ENCODE measurements at regions not wholly inside any gene's neighbourhood (a gene's known extent, or its start where the extent isn't known, plus 50 kb on each side); places are given as distances from the start of the nearest gene placed in this dataset.
"Not testable (repeated sequence)": the region's sequence is repeated elsewhere in the genome, so short reads cannot be mapped to it uniquely, and the experiment has no call there.

DNA sequence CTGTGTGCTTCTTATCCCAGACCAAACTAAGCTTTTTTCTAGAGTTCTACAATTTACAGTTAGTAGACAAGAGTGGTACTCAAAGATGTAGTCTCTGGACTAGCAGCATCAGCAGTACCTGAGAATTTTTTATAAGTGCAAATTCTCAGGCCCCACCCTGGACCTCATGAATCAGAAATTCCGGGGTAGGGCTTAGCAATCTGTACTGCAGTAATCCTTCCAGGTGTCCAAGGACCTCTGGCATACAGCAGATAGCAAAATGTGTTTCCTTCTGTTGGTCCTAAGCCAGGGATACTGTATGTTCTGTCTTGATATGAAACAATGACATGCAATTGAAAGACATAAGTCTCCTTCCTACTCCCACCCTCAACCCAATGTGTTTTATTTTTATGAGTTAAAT, 194.3 kb downstream of the MSX2 start:
- FAIRE-seq (no peak), DNase-seq (ENCODE audit: insufficient read length, low spot score) (no peak)
- TF ChIP-seq POLR2A (IDR thresholded peaks at IDR 0.05; ENCODE audit: low read depth, low read length): no peak

DNA sequence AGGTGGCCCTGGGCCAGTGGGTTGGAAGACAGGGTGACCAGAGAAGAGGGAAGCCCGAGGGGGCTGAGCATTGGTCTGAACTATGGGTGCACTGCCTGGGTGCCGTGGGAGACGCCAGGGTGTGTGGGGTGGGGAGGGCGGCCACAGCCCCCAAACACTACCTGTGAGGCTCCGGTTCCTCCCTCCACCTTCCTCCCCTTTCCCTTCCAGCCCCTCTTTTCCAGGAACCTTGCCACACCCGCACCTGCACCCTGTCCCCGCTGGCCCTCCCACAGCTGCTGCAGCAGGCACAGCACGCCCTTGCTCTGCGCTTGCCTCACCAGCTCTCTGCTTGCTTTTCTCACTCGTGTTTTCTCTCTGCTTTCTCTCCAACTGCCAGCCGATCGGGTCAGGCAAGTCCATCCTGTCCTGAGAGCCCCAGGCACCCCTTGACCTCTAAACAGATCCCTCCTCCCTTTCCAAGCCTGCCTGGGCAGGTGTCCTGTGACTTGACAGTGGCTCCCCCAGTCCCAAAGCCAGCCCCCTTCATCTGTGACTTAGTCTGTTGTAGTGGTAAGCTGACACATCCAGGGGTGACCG, 193.7 kb downstream of the MSX2 start:
- FAIRE-seq (no peak), DNase-seq (ENCODE audit: insufficient read length, low spot score) (no peak)
- no peak for TF ChIP-seq POLR2A (IDR thresholded peaks at IDR 0.05; ENCODE audit: low read depth, low read length)

DNA sequence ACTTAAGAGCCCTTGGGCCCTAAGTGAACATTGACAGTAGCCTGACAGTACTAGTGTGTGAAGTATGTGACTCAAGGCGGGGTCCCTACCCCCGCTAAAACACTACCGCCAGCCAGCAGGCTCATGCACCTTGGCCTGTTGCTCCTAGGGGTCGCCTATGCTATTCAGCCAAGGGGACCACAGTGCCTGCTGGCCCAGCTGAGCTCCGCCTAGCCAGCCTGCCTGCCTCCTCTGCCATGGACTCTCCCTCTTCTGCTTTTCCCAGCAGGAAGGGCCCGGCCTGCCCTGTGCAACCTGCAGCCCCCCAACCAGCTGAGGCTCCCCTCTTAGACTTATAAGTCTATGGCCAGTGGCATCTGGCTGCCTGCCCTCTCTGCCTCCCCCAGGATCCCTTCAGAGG, 193.1 kb downstream of the MSX2 start:
- not testable (repeated sequence) for DNase-seq (ENCODE audit: insufficient read length, low spot score); FAIRE-seq

DNA sequence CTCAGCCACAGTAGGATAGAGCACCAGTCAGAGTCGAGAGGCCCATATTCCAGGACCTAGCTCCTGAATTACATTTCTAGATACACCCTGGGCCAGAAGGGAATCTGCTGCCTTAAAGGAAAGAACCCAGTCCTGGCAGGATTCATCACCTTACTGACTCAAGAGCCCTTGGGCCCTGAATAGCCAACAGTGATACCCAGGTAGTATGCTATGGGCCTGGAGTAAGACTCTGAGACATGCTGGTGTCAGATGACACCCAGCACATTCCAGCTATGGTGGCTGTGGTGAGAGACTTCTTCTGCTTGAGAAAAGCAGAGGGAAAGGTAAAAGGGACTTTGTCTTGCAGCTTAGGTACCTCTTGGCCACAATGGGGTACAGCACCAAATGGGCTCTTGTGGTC, 192.5 kb downstream of the MSX2 start:
- not testable (repeated sequence) for FAIRE-seq

DNA sequence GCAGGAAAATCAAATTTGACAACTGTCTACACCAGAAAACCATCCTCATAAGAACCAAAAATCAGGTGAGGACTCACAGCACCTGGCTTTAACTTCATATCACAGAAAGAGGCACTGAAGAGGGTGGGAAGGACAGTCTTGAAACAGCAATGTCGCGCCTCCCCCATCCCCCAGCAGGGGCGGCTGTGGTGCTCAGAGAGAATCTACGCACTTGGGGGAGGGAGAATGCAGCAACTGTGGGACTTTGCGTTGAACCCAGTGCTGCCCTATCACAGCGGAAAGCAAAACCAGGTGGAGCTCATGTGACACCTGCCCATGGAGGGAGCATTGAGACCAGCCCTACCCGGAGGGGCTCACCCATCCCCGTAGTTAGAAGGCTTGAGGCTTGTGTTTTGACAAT, 191.8 kb downstream of the MSX2 start:
- TF ChIP-seq POLR2A (IDR thresholded peaks at IDR 0.05; ENCODE audit: low read depth, low read length): no peak
- DNase-seq (ENCODE audit: insufficient read length, low spot score) (no peak), FAIRE-seq (no peak)

More for the DNA sequence above, 192.5 kb downstream of the MSX2 start:
- not testable (repeated sequence) for DNase-seq (ENCODE audit: insufficient read length, low spot score)

DNA sequence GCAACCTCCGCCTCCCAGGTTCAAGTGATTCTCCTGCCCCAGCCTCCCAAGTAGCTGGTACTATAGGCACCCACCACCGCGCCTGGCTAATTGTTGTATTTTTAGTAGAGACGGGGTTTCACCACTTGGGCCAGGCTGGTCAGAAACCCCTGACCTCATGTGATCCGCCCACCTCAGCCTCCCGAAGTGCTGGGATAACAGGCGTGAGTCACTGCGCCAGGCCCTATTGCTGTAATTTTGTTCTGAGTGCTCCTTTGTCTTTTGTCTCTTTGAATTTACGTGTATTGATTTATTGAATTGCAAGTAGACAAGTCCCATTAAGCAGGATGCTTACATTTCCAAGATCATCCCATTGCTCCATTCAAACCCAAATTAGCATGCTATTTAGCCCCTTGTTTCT, 186.7 kb downstream of the MSX2 start:
- no peak for DNase-seq (ENCODE audit: insufficient read length, low spot score)

DNA sequence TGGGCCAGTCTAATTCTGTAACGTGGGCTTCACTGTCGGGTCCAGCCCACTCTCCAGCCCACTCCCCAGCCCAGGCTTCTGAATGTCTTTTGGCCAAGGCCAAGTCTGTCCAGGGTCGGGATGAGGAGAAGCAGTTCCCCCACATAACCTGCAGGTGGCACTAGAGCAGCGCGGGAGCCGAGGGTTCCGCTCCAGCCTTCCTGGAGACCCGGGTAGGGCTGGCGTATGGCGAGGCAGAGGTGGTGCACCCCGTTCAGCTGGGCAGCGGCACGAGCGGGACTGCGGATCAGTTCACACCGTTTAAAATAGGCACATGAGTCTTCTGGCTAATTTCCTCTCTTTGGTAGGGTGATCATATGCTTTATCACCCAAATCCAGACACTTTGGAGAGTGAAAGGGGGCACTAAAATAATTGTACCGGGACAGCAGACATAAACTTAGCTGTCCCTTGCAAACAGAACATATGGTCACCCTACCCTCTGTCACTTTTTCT, 185.9 kb downstream of the MSX2 start:
- peak; percentile 65 for DNase-seq (ENCODE audit: insufficient read length, low spot score)
- TF ChIP-seq POLR2A (IDR thresholded peaks at IDR 0.05; ENCODE audit: low read depth, low read length): no peak
- peak; percentile 20 for FAIRE-seq

More for the DNA sequence above, 186.7 kb downstream of the MSX2 start:
- no peak for FAIRE-seq
- TF ChIP-seq POLR2A (IDR thresholded peaks at IDR 0.05; ENCODE audit: low read depth, low read length): no peak

DNA sequence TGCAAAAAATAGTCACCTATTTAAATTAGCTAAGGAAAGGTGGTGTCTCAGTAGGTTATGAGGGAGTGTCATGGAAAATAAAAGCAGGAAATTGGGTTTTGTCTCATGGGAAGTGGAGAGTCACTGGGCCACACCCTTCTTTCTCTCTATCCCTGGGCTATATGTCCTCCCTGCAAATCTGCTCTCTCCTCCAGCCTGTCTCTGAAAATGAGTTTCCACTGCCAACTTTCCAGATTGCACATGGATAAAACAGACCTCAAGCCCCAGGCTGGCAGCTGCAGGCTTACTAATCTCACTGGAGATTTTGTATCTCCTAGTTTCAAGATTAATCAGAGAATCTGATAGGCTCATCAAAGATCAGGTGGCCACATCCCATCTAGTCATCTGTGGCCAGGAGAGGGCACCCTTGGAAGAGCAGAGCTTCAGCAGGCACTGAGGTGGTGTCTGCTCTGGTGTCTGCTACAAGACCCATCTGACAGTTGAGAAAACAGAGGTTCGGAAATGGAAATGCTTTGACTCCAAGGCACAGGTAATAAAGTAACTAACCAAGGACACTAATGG, 178.9 kb downstream of the MSX2 start:
- no peak for TF ChIP-seq POLR2A (IDR thresholded peaks at IDR 0.05; ENCODE audit: low read depth, low read length)
- no peak for DNase-seq (ENCODE audit: insufficient read length, low spot score)
- no peak for FAIRE-seq

DNA sequence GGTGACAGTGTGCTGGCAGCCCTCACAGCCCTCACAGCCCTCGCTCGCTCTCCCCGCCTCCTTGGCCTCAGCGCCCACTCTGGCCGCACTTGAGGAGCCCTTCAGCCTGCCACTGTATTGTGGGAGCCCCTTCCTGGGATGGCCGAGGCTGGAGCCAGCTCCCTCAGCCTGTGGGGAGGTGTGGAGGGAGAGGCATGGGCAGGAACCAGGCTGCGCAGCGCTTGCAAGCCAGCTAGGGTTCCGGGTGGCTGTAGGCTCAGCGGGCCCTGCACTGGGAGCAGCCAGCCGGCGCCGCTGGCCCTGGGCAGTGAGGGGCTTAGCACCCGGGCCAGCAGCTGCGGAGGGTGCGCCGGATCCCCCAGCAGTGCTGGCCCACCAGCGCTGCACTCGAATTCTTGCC, 177.0 kb downstream of the MSX2 start:
- FAIRE-seq: no peak
- no peak for TF ChIP-seq POLR2A (IDR thresholded peaks at IDR 0.05; ENCODE audit: low read depth, low read length)

DNA sequence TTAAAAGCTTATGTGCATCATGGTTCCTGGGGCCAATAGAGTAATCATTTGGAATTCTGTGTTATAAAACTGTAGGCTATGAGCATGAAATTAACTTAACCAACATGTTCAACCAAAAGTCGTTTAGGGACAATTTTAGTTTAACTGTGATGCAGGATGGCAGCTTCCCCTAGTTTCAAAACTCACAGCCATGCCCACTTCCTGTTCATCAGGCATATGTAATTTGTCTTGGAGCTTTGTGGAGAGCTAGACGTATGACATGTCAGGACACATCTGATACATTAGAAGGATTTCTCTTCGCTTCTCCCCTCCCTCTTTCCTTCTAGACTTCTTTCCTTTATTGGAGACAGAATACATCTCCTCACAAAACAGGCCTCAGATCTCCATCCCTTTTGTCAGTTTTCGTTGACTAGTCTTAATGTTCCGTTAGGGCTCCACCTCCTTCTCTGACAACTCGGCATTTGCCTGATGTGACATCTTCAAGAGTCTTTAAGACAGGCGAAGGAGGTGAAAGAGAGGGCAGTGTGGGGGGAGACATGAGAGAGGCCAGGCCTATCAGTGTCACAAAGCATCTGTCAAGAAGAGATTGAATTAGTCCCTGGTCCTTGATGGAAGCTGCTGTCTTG, 176.0 kb downstream of the MSX2 start:
- DNase-seq (ENCODE audit: insufficient read length, low spot score) (no peak), FAIRE-seq (no peak)
- TF ChIP-seq POLR2A (IDR thresholded peaks at IDR 0.05; ENCODE audit: low read depth, low read length): no peak

More for the DNA sequence above, 177.0 kb downstream of the MSX2 start:
- no peak for DNase-seq (ENCODE audit: insufficient read length, low spot score)

DNA sequence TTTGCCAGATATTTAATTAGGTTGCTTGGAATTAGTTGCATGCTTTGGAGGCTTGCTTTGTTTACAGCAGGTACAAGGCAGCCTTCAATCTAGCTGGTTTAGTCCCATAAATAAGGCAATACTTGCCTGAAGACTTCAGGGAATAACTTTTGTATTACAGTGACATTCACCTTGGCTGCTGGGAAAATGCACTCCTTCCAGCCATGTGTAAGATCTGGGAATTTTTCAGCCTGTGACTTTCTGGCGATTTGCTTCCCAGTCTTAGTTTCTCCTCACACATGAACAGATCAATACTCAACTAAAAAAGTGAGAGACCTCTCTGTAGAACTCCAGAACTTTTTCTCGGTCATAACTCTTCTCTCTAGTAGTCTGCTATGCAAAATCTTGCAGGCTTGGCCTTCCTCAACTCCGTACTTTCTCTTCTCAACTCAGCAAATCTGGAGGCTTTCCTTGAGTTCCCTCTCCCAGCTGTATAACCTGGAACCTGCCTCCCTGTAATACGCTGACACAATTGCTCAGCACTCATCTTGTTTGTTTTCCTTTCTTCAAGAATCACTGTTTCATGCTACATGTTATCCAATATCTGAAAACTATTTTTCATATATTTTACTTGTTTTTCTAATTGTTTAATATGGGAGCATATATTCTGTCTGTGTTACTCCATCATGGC, 173.0 kb downstream of the MSX2 start:
- DNase-seq (ENCODE audit: insufficient read length, low spot score) (no peak), FAIRE-seq (no peak)
- TF ChIP-seq POLR2A (IDR thresholded peaks at IDR 0.05; ENCODE audit: low read depth, low read length): no peak

DNA sequence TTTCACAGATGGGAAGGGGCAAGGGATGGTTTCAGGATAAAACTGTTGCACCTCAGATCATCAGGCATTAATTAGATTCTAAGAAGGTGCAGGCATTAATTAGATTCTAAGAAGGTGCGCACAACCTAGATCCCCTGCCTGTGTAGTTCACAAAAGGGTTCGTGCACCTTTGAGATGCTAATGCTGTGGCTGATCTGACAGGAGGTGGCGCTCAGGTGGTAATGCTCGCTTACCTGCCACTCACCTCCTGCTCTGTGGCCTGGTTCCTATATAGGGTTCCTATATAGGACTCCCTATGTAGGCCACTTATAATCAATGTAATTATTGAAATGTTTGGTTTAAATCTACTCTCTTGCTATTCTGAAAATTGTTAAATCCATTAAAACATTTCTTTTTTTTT, 171.0 kb downstream of the MSX2 start:
- DNase-seq (ENCODE audit: insufficient read length, low spot score) (no peak), FAIRE-seq (no peak)
- no peak for TF ChIP-seq POLR2A (IDR thresholded peaks at IDR 0.05; ENCODE audit: low read depth, low read length)

DNA sequence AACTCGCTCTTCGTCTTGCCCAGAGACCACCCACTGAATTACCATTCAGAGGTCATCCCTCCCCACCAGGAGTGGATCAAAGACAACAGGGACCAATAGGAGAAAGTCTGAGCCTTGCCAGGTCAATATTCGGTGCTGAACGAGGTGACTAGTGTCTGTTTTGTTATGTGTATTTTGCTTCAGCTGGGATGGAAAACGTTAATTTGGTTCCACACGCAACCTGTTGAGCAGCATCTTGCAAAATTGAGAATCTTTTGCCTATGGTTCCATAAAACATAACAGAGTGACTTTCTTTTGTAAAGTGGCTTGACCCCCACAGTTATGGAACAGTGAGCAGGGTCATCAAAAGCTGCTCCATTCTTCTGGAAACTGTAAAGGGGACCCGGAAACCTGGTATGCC, 168.4 kb downstream of the MSX2 start:
- FAIRE-seq (no peak), DNase-seq (ENCODE audit: insufficient read length, low spot score) (no peak)
- no peak for TF ChIP-seq POLR2A (IDR thresholded peaks at IDR 0.05; ENCODE audit: low read depth, low read length)

DNA sequence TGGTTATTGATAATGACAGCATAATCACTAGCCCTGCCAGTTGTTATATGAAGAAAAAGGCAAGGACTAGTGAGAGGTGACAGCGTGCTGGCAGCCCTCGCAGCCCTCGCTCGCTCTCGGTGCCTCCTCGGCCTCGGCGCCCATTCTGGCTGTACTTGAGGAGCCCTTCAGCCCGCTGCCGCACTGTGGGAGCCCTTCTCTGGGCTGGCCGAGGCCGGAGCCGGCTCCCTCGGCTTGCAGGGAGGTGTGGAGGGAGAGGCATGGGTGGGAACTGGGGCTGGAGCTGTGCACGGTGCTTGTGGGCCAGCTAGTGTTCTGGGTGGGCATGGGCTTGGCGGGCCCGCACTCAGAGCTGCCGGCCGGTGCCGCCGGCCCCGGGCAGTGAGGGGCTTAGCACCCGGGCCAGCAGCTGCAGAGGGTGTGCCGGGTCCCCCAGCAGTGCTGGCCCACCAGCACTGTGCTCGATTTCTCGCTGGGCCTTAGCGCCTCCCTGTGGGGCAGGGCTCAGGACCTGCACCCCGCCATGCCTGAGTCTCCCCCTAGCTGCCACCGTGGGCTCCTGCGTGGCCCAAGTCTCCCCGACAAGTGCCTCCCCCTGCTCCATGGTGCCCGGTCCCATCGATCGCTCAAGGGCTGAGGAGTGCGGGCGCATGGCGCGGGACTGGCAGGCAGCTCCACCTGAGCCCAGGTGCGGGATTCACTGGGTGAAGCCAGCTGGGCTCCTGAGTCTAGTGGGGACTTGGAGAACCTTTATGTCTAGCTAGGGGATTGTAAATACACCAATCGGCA, 156.2 kb downstream of the MSX2 start:
- DNase-seq (ENCODE audit: insufficient read length, low spot score); FAIRE-seq: not testable (repeated sequence)
